ENCODE measurements at regions not wholly inside any gene's neighbourhood (a gene's known extent, or its start where the extent isn't known, plus 50 kb on each side); places are given as distances from the start of the nearest gene placed in this dataset.

DNA sequence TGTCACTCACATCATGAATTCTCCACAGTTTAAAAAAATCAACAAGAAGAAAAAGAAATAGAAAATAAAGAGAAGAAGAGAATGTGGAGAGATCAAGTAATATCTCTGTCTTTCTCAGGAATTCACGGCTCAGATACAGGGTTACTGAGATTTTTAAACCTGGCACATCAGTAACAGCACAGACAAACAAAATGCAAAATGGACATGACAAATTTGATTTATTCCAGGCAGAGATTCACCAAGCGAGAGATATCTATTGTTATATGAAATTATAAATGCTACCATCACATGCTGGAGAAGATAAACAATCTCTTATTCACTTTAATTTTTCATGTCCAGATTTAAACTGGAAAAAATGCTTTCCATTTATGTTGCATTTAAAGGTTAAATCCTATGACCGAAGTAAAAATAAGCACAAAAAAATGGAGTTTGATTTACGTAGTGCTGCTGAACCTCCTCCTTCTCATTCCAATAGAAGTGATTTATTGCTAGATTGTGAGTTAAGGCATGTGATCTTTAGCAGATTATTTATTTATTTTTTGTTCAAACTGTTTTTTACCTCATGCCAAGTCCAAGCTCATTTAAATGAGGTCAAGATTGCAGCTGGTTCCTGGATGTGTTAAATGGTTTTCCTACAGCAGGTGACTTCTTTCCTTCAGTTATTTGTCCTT lies 926.4 kb downstream of the MAT2B start:
- H3K9me2 ChIP-seq (replicated peaks; ENCODE audit: insufficient read depth) = no peaks in the 10 kb centered on the region
- no peak overlapping the region for H2AFZ ChIP-seq
- H3K4me2 ChIP-seq = no peak overlapping the region
- no peak overlapping the region for H3K4me3 ChIP-seq
- no peaks in the 10 kb centered on the region for H3K36me3 ChIP-seq (replicated peaks; ENCODE audit: insufficient read depth, low read depth)
- no peaks in the 10 kb centered on the region for H3K27me3 ChIP-seq
- H3K27ac ChIP-seq = no peak overlapping the region
- H3K9me3 ChIP-seq (ENCODE audit: low read depth) = no peaks in the 10 kb centered on the region
- TF ChIP-seq, protein P1, sequence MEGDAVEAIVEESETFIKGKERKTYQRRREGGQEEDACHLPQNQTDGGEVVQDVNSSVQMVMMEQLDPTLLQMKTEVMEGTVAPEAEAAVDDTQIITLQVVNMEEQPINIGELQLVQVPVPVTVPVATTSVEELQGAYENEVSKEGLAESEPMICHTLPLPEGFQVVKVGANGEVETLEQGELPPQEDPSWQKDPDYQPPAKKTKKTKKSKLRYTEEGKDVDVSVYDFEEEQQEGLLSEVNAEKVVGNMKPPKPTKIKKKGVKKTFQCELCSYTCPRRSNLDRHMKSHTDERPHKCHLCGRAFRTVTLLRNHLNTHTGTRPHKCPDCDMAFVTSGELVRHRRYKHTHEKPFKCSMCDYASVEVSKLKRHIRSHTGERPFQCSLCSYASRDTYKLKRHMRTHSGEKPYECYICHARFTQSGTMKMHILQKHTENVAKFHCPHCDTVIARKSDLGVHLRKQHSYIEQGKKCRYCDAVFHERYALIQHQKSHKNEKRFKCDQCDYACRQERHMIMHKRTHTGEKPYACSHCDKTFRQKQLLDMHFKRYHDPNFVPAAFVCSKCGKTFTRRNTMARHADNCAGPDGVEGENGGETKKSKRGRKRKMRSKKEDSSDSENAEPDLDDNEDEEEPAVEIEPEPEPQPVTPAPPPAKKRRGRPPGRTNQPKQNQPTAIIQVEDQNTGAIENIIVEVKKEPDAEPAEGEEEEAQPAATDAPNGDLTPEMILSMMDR (IDR thresholded peaks at IDR 0.05; ENCODE audit: poor library complexity) = no peak
- TF ChIP-seq EZH2 (IDR thresholded peaks at IDR 0.05; ENCODE audit: borderline replicate concordance) (no peak), EZH2phosphoT487 (IDR thresholded peaks at IDR 0.05; ENCODE audit: low read depth, severe bottlenecking, unreplicated experiment) (no peak)
- H3K4me1 ChIP-seq (ENCODE audit: insufficient read depth) = no peaks in the 10 kb centered on the region
- no peak for DNase-seq (ENCODE audit: low spot score)
- no peaks in the 10 kb centered on the region for H4K20me1 ChIP-seq (ENCODE audit: insufficient read depth, poor library complexity, severe bottlenecking)
- no peaks in the 10 kb centered on the region for H3K79me2 ChIP-seq
- WGBS (ENCODE audit: low lambda C conversion rate, missing lambda C conversion rate) = 82% methylated on average over 4 of the region's 4 CpGs

DNA sequence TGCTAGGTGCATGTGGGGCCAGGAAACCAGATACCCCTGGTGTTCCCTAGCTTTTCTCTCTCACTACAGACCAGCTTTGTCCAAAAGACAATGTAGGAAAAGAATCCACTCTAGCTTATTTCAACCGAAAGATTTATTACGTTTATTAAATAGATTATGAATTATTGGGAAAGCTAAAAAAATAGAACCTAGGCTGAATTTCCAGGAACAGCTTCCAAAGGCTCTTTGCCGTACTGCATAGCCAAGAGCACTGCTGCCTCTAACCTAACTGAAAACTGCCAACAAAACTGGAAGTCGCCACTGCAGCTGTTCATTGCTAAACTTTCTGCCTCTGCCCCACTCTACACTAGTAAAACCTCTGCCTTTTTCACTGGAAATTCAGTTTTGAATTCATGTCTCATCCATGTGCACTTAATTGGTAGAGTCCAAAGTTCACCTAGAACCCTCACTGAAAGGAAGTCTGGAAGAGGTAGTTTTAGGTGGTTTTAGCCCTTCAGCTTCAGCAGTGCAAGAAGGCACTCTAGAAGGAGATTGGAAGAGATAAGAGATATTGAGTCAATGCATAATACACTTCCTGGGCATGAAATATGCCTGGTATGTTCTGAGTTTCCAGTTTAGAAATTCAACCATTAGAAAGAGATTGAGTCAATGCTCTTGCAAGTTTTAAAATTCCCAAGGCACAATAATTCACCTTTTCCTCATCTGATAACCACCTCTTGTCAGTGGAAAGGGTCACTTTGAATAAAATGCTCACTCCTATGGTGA lies 927.9 kb downstream of the MAT2B start:
- H3K4me2 ChIP-seq = no peak overlapping the region
- no peaks in the 10 kb centered on the region for H4K20me1 ChIP-seq (ENCODE audit: insufficient read depth, poor library complexity, severe bottlenecking)
- no peak for DNase-seq (ENCODE audit: low spot score)
- H2AFZ ChIP-seq = no peak overlapping the region
- no peaks in the 10 kb centered on the region for H3K9me2 ChIP-seq (replicated peaks; ENCODE audit: insufficient read depth)
- WGBS (ENCODE audit: low lambda C conversion rate, missing lambda C conversion rate) = 91% methylated on average over 4 of the region's 4 CpGs
- H3K4me1 ChIP-seq (ENCODE audit: insufficient read depth) = no peaks in the 10 kb centered on the region
- no peaks in the 10 kb centered on the region for H3K36me3 ChIP-seq (replicated peaks; ENCODE audit: insufficient read depth, low read depth)
- no peak overlapping the region for H3K4me3 ChIP-seq
- TF ChIP-seq, protein P1 (IDR thresholded peaks at IDR 0.05; ENCODE audit: poor library complexity) = no peak
- TF ChIP-seq EZH2 (IDR thresholded peaks at IDR 0.05; ENCODE audit: borderline replicate concordance) (no peak), EZH2phosphoT487 (IDR thresholded peaks at IDR 0.05; ENCODE audit: low read depth, severe bottlenecking, unreplicated experiment) (no peak)
- no peaks in the 10 kb centered on the region for H3K79me2 ChIP-seq
- H3K27me3 ChIP-seq = no peaks in the 10 kb centered on the region
- no peaks in the 10 kb centered on the region for H3K9me3 ChIP-seq (ENCODE audit: low read depth)
- no peak overlapping the region for H3K27ac ChIP-seq

DNA sequence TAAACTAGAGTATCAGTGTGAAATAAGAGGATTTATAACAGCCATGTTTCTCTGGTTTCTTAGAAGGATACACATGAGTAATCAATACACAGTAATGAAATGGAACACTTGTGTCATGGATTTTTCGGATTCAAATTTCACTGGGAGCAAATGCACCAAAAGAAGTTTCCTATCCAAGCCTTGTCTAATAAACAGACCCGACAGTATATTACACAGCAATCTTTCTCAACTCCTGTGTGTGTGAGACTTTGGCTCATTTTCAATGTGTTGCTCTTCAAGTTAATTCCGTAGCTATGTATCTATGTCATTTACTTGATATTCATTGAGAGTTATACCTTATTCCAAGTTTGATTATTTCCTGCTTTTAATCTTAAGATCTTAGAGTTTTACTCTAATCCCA lies 930.2 kb downstream of the MAT2B start:
- Histone ChIP-seq H3K27me3 (no peaks in the 10 kb centered on the region), H3K4me2 (no peak overlapping the region), H3K4me3 (no peak overlapping the region), H3K4me1 (ENCODE audit: insufficient read depth) (no peaks in the 10 kb centered on the region), H2AFZ (no peak overlapping the region), H3K9me2 (replicated peaks; ENCODE audit: insufficient read depth) (no peaks in the 10 kb centered on the region), H4K20me1 (ENCODE audit: insufficient read depth, poor library complexity, severe bottlenecking) (no peaks in the 10 kb centered on the region), H3K27ac (no peak overlapping the region), H3K9me3 (ENCODE audit: low read depth) (no peaks in the 10 kb centered on the region), H3K36me3 (replicated peaks; ENCODE audit: insufficient read depth, low read depth) (no peaks in the 10 kb centered on the region), H3K79me2 (no peaks in the 10 kb centered on the region)
- DNase-seq (ENCODE audit: low spot score) = no peak
- WGBS (ENCODE audit: low lambda C conversion rate, missing lambda C conversion rate) = 76% methylated on average over 3 of the region's 3 CpGs
- TF ChIP-seq, protein P1 (IDR thresholded peaks at IDR 0.05; ENCODE audit: poor library complexity) = no peak
- TF ChIP-seq EZH2 (IDR thresholded peaks at IDR 0.05; ENCODE audit: borderline replicate concordance) (no peak), EZH2phosphoT487 (IDR thresholded peaks at IDR 0.05; ENCODE audit: low read depth, severe bottlenecking, unreplicated experiment) (no peak)

All from hepatocyte (in vitro differentiated cells).